RPMI7951 (cell line): ENCODE measurements at regions not wholly inside any gene's neighbourhood (a gene's known extent, or its start where the extent isn't known, plus 50 kb on each side); places are given as distances from the start of the nearest gene placed in this dataset.

ENCODE experiments used
- DNase-seq: peaks from one replicate; pipeline ENCODE4 v3.0.0-alpha.2; 2012; ENCODE audit warnings: low read depth

GRCh38 chr5:143870362-143870761, 58.4 kb downstream of the HMHB1 start:
- DNase-seq: no peak

GRCh38 chr5:143870871-143871632, 59.1 kb downstream of the HMHB1 start:
- DNase-seq: no peak

GRCh38 chr5:143871672-143872071, 59.7 kb downstream of the HMHB1 start:
- no peak for DNase-seq

- peak; percentile 54 for DNase-seq
Observed at GRCh38 chr5:143874312-143874711, 62.4 kb downstream of the HMHB1 start.

GRCh38 chr5:143877196-143877595, 65.2 kb downstream of the HMHB1 start:
- DNase-seq: peak; percentile 37

- DNase-seq: no peak
Observed at GRCh38 chr5:143878430-143878829, 66.5 kb downstream of the HMHB1 start.

GRCh38 chr5:143879646-143880045, 67.7 kb downstream of the HMHB1 start:
- DNase-seq: no peak

GRCh38 chr5:143880178-143880577, 68.2 kb downstream of the HMHB1 start:
- DNase-seq: no peak

GRCh38 chr5:143882520-143882919, 70.6 kb downstream of the HMHB1 start:
- no peak for DNase-seq

- no peak for DNase-seq
Observed at GRCh38 chr5:143886096-143886495, 74.1 kb downstream of the HMHB1 start.

GRCh38 chr5:143886651-143887638, 75.0 kb downstream of the HMHB1 start:
- peak; percentile 79 for DNase-seq

GRCh38 chr5:143887903-143888665, 76.1 kb downstream of the HMHB1 start:
- DNase-seq: peak; percentile 80

- DNase-seq: no peak
Observed at GRCh38 chr5:143888912-143889311, 77.0 kb downstream of the HMHB1 start.

- DNase-seq: no peak
Observed at GRCh38 chr5:143889986-143890385, 78.0 kb downstream of the HMHB1 start.

GRCh38 chr5:143890487-143890886, 78.5 kb downstream of the HMHB1 start:
- DNase-seq: no peak

GRCh38 chr5:143892271-143892670, 80.3 kb downstream of the HMHB1 start:
- no peak for DNase-seq

- no peak for DNase-seq
Observed at GRCh38 chr5:143892908-143893307, 80.9 kb downstream of the HMHB1 start.

- no peak for DNase-seq
Observed at GRCh38 chr5:143893638-143894037, 81.7 kb downstream of the HMHB1 start.

- DNase-seq: no peak
Observed at GRCh38 chr5:143896516-143896915, 84.6 kb downstream of the HMHB1 start.

- DNase-seq: peak; percentile 34
Observed at GRCh38 chr5:143896966-143897365, 85.0 kb downstream of the HMHB1 start.

- DNase-seq: no peak
Observed at GRCh38 chr5:143898381-143898780, 86.4 kb downstream of the HMHB1 start.
